GM18870 (cell line): ENCODE measurements at regions not wholly inside any gene's neighbourhood (a gene's known extent, or its start where the extent isn't known, plus 50 kb on each side); places are given as distances from the start of the nearest gene placed in this dataset.
"Not testable (repeated sequence)": the region's sequence is repeated elsewhere in the genome, so short reads cannot be mapped to it uniquely, and the experiment has no call there.

Source experiments
- ATAC-seq: cut with Tn5 transposase; IDR thresholded peaks from one replicate; pipeline ENCODE4 v1.9.1; 2021; ENCODE audit warnings: moderate library complexity; ENCODE audit not compliant: unreplicated experiment

DNA sequence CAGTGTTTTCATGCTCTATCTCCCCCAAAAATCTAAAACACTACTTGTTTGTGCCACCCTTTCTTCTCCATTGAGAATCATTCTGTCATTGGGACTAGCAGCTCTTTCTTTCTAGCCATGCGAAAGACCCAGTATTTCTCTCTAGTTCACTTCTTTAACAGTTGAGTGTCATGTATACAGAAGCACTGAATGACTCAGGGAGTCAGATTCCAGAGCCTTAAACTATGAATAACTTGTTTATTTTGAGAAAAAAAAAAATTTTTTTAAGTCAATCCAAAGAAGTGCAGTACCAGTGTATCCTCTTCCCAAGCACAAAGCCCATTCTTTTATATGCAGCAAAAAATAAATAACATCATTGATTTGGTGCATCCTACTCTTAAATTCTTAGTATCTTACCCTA is 415.4 kb upstream of the GRAMD2B start:
- ATAC-seq: no peak

DNA sequence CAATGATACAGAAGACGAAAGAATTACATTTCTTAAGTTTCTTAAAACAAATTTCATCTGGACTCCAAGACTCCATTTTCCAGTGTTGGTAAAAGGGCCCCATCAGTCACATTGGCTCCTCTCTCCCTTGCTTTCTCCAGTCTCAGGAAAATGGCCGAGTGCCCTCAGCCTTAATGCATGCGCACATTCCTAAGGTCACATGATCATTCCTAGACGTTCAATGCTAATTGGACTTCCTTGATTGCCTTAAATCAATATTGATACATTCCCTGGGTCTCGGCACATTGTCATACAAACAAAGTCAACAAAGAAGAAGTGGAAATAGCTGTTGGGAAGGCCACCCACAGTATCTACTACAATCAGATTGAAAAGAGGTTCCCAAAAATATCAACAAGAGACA is 413.6 kb upstream of the GRAMD2B start:
- ATAC-seq: no peak

DNA sequence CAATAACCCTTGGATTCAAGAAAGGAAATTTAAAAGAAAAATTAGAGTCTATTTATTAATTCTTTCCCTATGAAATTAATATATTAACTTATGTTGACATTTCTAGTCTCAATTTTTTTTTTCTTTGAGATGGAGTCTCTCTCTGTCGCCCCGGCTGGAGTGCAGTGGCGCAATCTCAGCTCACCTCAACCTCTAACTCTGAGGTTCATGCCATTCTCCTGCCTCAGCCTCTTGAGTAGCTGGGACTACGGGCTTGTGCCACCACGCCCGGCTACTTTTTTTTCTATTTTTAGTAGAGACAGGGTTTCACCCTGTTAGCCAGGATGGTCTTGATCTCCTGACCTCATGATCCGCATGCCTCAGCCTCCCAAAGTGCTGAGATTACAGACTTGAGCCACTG is 411.7 kb upstream of the GRAMD2B start:
- ATAC-seq: not testable (repeated sequence)

DNA sequence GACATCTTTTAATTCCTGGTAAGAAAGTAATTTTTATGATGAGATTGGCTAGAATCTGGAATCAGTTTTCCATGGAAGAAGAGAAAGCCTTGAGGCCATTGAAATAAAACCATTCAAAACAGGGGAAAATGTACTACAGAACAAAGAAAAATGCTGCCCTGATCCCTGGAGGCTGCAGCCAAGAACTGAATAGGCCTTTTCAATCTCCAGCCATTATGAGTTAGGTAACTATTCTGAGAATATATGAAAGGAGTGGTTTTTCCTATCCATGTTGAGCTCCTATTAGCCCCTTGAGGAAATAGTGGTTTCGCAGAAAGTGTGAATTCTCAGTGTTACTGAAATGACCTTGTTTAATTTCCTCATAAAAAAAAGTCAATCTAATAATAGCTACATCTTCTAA is 408.5 kb upstream of the GRAMD2B start:
- ATAC-seq: no peak

DNA sequence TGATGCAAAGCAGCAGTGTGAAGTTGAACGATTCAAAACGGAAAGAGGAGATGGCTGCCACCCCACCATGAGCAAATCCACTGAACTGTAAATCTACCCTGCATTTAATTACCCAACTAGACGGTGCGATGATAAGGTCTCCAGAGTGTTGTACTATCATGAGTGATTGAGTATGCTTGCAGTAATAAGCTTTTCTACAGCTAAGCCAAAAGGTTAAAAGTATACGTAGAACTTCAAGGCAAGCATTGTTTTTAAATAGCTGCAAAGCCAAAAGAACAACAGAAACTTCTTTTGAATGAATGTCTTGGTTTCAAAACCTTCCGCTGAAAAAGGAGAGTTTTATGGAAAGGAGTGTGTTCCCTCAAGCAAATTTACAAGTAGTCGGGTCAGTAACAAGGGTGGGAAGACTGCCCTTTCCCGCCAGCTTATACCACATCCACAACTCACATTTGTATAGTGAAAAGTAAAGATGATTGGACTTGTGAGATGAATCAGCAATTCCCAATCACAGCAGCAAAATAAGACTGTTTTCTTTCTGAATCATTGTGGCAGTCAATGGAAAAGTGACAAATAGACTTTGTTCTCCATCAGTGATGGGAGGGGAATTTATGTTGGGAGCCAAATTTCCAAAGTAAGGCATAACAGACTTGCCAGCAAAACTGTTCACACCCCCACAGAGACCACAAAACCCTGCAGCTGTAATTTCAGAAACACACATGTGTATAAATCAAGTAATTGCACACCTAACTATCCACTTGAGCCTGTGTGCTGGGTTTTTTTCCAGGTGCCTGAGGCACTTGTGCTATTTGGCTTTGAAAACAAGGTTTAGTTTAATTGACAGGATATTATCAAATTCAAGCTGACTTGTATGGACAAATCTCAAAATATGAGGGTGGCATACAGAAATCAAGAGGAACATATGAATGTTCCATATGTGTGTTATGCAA is 407.7 kb upstream of the GRAMD2B start:
- no peak for ATAC-seq

DNA sequence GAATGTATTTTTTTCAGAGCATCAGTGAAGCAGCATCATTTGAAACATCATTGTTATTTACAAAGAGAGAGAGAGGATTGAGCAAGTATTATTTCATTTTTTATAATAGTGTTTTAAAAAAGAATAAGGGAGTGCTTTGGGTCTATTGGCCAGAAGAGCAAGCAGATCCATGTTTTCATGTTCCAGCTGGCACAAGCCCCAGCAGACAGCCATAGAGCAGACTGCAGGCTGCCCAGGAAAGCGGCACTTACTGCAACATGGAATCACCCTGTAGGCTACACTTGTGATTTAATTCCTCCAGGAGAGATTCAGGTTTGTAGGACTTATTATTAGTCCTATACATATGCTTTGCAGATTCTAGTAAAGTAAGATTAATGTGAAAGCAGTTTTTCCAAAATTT is 407.0 kb upstream of the GRAMD2B start:
- ATAC-seq: no peak

DNA sequence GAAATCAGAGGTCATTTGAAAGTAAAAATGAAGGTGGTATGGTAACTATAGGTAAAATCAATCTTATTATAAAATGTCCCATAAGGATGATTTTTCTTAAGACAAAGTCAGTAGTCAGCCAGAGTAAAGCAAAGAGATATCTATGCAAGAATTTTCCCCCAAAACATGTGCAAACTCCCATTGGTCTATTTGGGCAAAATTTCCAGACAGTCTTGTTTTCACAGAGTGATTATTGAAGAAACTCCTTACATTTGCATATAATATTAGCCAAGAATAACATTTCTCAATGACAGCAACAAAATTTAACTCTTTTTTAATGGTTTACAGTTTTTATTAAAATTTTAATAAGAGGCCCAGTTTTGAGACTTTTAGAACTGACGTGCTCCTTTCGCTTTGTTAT is 406.1 kb upstream of the GRAMD2B start:
- ATAC-seq: no peak

DNA sequence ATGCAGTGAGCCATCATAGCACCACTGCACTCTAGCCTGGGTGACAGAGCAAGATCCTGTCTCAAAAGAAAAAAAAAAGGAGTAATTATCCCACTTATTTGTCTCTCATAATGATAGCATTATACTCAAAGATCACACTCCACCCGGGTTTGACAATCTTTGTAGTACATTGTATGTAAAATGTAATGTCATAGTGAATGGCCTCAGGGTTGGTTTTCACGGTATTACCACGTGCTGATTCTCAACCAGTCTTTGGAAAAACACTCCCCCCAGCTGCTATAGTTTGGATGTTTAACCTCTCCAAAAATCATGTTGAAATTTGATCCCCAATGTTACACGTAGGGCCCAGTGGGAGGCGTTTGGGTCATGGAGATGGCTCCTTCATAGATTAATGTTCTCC is 402.4 kb upstream of the GRAMD2B start:
- no peak for ATAC-seq

DNA sequence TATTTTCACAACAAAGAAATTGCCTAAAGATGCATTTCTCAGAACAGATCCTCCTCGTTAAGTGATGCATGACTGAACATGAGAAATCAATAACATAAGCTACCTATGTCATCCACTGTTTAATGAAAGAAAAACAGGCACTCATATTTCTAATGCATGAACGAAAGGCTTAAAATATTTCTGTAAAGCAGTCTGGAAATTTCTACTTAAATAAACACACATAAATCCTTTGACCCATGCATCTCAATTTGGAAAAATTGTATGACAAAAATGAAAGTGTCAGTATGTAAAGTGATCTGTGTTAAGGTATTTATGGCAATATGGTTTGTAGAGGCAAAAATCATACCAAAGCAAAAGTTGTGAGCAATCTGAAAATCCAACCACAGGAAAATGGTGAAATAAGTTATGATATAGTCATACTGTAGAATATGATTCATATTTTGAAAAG is 399.2 kb upstream of the GRAMD2B start:
- no peak for ATAC-seq

DNA sequence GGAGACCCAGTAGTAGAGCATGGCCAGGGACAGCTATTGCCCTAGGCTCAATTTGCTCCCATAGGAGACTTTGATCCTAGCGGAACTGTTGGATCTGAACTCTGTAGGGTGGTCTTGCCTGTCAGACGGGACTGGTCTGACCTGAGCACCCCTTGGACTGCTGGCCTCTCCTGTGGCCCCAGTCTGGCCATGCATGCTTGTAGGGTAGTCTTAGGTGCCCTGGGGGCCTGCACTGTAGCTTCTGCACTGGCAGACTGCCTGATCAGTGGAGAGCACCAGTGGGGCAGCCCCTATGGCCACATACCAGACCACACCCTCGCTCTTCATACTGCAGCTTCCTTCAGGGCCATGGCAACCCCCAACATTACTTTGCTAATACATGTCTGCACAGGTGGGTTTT is 396.1 kb upstream of the GRAMD2B start:
- no peak for ATAC-seq

DNA sequence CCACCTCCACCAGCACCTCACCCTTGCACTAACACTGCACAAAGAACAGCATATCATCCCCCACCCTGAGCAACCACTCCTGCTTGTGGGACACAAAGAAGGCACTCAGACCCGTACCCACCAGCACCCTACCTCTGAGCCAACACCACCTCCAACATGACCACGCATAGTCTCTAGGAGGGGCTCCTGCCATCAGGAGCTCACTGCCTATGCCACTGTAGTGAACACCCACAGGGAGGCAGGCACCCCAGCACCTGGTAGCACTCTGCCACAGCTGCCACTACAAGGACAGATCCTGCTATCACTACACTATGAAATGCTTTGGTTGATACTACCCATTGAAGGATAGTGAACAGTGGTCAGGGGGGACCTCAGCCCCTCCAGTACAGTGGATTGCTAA is 395.6 kb upstream of the GRAMD2B start:
- ATAC-seq: no peak

DNA sequence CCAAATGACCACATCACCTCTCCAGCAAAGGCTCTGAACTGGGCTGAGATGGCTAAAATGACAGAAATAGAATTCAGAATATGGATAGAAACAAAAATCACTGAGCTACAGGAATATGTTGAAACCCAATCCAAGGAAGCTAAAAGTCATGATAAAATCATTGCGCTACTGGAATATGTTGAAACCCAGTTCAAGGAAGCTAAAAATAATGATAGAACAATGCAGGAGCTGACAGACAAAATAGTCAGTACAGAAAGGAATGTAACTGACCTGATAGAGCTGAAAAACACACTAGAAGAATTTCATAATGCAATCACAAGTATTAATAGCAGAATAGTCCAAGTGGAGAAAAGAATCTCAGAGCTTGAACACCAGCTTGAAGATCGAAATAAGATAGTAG is 394.9 kb upstream of the GRAMD2B start:
- no peak for ATAC-seq

DNA sequence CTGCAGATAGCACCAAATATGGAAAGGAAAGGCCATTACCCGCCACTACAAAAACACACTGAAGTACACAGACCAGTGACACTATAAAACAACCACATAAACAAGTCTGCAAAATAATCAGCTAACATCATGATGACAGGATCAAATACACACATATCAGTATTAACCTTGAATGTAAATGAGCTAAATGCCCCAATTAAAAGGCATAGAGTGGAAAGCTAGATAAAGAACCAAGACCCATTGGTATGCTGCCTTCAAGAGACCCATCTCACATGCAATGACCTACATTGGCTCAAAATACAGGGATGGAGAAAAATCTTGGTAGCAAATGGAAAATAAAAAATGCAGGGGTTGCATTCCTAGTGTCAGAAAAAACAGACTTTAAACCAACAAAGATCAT is 393.9 kb upstream of the GRAMD2B start:
- ATAC-seq: not testable (repeated sequence)

DNA sequence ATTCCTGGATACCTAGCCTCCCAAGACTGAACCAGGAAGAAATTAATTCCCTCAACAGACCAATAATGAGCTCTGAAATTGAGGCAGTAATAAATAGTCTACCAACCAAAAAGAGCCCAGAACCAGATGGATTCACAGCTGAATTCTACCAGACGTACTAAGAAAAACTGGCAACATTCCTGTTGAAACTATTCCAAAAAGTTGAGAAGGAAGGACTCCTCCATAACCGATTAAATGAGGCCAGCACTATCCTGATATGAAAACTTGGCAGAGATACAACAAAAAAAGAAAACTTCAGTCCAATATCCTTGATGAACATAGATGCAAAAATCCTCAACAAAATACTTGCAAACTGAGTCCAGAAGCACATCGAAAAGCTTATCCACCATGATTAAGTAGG is 392.5 kb upstream of the GRAMD2B start:
- no peak for ATAC-seq

DNA sequence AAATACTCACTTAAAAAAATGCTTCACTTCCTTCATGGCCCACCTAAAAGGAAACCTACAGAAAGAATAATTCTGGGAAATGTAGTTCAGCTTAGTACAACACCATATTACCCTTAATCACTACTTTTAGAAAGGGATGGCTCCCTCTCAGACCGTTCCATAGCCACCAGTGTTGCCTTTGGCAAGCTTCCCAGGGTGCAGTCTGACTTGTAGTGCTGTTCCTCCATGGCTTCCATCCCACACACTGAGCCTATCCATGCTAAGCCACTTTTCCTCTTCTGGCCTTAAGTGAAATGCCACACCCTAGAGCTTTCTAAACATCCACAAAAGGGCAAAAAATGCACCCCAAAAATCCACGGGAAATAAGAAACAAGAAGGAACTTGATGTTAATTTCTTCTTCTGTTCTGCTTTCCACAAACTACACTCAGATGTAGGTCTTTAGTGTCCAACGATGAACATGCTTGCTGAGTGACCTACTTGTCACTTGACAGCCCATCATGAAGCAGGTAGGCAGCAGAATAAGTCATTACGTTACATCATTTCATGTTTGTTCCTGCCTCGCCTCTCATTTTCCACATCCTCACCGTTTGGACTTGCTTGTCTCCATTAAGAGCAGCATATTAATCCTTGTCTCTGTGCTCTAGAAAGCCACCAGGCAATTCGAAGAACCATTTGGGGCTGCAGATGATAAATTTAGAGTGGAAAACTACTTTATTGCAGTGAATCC is 391.1 kb upstream of the GRAMD2B start:
- ATAC-seq: no peak

DNA sequence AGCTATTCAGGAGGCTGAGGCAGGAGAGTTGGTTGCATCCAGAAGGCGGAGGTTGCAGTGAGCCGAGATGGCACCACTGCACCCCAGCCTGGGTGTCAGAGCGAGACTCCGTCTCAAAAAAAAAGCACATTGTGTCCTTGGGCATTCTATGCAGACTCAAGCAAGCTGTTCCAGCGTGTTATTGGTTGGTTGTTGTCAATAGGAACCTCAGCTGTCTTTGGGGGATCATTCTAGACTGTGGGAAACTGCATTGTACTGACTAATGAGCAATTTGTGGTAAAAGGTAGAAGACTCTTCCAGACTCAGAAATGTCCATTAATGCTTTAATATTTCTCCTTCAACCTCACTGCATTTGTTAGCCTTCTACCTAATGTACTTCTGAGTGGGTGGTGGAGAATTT is 379.5 kb upstream of the GRAMD2B start:
- no peak for ATAC-seq

DNA sequence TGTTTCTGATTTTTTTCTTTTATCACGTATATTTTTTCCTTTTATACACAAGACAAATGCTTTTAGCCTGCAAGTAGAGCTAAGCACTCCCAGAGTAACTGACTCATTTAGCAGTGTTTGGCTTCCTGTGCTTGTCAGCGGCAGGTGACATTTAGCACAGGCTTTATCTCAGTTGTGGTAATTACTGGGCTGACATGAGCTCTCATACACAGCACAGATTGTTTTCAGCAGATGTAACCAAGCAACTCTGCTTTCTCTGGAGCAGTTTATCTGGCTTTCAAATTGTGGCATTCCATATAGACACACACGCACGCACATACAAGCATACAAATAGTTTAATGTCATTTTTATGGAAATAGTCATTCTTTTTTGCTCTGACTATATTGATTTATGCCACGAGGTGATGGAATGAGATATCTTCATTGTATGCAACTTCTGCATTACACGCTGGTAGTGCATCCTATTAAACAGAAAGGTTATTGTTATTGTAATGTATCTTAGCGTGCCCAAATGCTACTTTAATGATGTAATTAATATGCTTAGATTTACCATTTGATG is 379.0 kb upstream of the GRAMD2B start:
- no peak for ATAC-seq

DNA sequence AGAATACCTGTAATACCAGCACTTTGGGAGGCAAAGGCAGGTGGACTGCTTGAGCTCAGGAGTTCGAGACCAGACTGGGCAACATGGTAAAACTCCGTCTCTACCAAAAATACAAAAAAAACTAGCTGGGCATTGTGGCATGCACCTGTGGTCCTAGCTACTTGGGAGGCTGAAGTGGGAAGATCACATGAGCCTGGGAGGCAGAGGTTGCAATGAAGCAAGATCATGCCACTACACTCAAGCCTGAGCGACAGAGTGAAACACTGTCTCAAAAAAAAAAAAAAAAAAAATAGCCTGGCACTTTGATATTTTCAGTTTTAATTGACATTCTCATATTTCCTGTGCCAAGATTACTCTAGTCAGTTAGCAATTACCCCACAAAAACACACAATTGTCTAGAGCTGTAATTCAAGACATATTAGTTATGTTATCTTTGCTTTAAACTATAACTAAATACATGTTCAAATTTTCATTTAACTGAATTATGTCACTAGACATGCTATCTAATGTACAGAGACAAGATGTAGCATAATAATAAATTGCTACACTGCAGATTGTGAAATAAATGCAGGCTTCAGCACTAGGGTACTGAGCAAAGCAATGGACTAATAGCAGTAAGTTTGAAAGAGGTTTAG is 378.2 kb upstream of the GRAMD2B start:
- ATAC-seq: no peak

DNA sequence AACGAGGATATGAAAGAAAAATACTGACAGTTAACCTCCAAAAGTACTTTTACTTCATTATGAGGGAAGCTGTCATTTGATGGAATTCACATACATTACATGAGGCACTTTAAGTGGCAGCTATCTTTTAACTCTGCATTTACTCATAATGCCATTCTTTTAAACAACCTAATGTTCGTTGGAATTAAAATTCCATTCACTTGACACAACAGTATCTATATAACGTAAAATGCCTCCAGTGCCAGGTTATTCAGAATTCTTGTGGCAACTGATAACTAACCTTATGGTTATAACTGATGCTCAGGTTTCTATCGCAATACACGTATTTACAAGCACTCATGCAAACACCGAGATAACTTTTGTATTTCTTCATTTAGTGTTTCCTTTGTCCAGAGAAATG is 376.9 kb upstream of the GRAMD2B start:
- ATAC-seq: no peak

DNA sequence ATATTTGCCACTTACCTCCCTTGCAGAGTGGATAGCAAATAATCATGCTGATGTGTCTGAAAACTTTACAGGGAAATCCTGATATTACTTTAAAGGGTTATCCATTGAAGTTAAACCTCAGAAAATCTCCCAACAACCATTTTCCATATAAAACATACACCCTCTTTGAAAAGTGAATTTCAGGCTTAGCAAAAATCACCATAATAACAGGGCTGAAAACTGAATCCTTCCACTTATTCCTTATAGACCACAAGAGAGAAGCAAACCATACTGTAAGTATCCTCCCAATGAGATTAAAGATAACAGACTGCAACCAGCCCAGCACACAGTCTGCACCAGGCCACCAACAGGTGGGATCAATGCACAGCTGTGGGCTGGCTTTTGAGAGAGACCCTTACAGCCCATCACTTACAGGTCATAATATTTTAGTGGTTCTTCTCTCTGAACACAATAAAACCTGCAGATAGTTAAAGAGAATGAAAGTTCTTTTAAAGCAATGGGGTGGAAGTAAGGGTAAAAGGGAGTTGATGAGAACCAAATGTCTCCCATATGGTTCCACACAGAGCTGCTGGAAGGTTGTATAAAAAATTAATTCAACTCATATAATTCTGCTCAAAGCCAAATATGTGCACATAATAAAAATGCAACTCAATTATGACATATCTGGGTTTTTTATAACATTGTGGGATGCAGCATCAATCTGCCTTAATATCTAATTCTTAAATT is 376.2 kb upstream of the GRAMD2B start:
- ATAC-seq: no peak

DNA sequence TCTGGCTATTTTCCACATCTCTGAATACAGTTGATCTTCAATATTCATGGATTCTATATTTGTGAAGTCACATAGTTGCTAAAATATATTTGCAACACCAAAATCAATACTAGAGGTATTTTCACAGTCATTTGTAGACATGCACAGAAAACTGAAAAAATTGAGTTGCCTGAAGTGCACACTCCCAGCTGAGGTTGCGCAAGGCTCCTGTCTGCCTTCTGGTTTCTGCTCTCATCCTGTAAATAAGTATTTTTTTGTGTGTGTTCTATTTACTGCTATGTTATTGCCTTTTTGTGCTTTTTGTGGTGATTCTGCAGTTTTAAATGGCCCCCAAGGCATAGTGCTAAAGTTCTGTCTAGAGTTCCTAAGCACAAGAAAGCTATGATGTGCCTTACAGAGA is 371.1 kb upstream of the GRAMD2B start:
- no peak for ATAC-seq
